ENCODE measurements at regions not wholly inside any gene's neighbourhood (a gene's known extent, or its start where the extent isn't known, plus 50 kb on each side); places are given as distances from the start of the nearest gene placed in this dataset.

- no peaks in the 10 kb centered on the region for H3K27me3 ChIP-seq
- ATAC-seq (no peak), DNase-seq (no peak)
- H3K4me1 ChIP-seq = no peaks in the 10 kb centered on the region
- H3K36me3 ChIP-seq = no peaks in the 10 kb centered on the region
- no peak overlapping the region for H3K27ac ChIP-seq
- WGBS (ENCODE audit: insufficient coverage, low coverage, low lambda C conversion rate, missing lambda C conversion rate) = 8% methylated on average over 3 of the region's 3 CpGs
- no peak overlapping the region for H3K4me3 ChIP-seq
- no peak for TF ChIP-seq POLR2A (IDR thresholded peaks at IDR 0.05)
- TF ChIP-seq CTCF (IDR thresholded peaks at IDR 0.05) = no peak
- no peaks in the 10 kb centered on the region for H3K9me3 ChIP-seq
- intact Hi-C loops (cut with DNase I) = no loop called here
Measured at GRCh38 chr4:136742333-136742732, 790.0 kb downstream of the PCDH18 start.

GRCh38 chr4:136741468-136741867 is 790.8 kb downstream of the PCDH18 start:
- H3K27me3 ChIP-seq = no peaks in the 10 kb centered on the region
- no peak overlapping the region for H3K27ac ChIP-seq
- no peak overlapping the region for H3K4me3 ChIP-seq
- intact Hi-C loops (cut with DNase I) = no loop called here
- DNase-seq = no peak
- 49% methylated on average over 2 of the region's 2 CpGs for WGBS (ENCODE audit: insufficient coverage, low coverage, low lambda C conversion rate, missing lambda C conversion rate)
- no peaks in the 10 kb centered on the region for H3K4me1 ChIP-seq
- TF ChIP-seq POLR2A (IDR thresholded peaks at IDR 0.05) (no peak), CTCF (IDR thresholded peaks at IDR 0.05) (no peak)
- no peaks in the 10 kb centered on the region for H3K9me3 ChIP-seq
- no peak for ATAC-seq
- H3K36me3 ChIP-seq = no peaks in the 10 kb centered on the region

GRCh38 chr4:136740326-136740725 is 792.0 kb downstream of the PCDH18 start:
- ATAC-seq = no peak
- Histone ChIP-seq H3K4me3 (no peak overlapping the region), H3K27me3 (no peaks in the 10 kb centered on the region), H3K9me3 (no peaks in the 10 kb centered on the region), H3K4me1 (no peaks in the 10 kb centered on the region), H3K27ac (no peak overlapping the region), H3K36me3 (no peaks in the 10 kb centered on the region)
- TF ChIP-seq CTCF (IDR thresholded peaks at IDR 0.05) (no peak), POLR2A (IDR thresholded peaks at IDR 0.05) (no peak)
- no peak for DNase-seq
- 31% methylated on average over 4 of the region's 4 CpGs for WGBS (ENCODE audit: insufficient coverage, low coverage, low lambda C conversion rate, missing lambda C conversion rate)
- intact Hi-C loops (cut with DNase I) = no loop called here

- no peaks in the 10 kb centered on the region for H3K4me1 ChIP-seq
- H3K27ac ChIP-seq = no peak overlapping the region
- no peak for ATAC-seq
- H3K4me3 ChIP-seq = no peak overlapping the region
- TF ChIP-seq POLR2A (IDR thresholded peaks at IDR 0.05) = no peak
- no peak for TF ChIP-seq CTCF (IDR thresholded peaks at IDR 0.05)
- DNase-seq = no peak
- no peaks in the 10 kb centered on the region for H3K36me3 ChIP-seq
- no peaks in the 10 kb centered on the region for H3K27me3 ChIP-seq
- intact Hi-C loops (cut with DNase I) = no loop called here
- no peaks in the 10 kb centered on the region for H3K9me3 ChIP-seq
Measured at GRCh38 chr4:136737066-136737465, 795.2 kb downstream of the PCDH18 start.

GRCh38 chr4:136731025-136731424 is 801.3 kb downstream of the PCDH18 start:
- intact Hi-C loops (cut with DNase I) = no loop called here
- Histone ChIP-seq H3K4me1 (no peaks in the 10 kb centered on the region), H3K4me3 (no peak overlapping the region), H3K9me3 (no peaks in the 10 kb centered on the region), H3K27me3 (no peaks in the 10 kb centered on the region), H3K36me3 (no peaks in the 10 kb centered on the region), H3K27ac (no peak overlapping the region)
- no peak for TF ChIP-seq POLR2A (IDR thresholded peaks at IDR 0.05)
- no peak for TF ChIP-seq CTCF (IDR thresholded peaks at IDR 0.05)
- no peak for DNase-seq
- no peak for ATAC-seq
